ENCODE measurements at regions not wholly inside any gene's neighbourhood (a gene's known extent, or its start where the extent isn't known, plus 50 kb on each side); places are given as distances from the start of the nearest gene placed in this dataset.

DNA sequence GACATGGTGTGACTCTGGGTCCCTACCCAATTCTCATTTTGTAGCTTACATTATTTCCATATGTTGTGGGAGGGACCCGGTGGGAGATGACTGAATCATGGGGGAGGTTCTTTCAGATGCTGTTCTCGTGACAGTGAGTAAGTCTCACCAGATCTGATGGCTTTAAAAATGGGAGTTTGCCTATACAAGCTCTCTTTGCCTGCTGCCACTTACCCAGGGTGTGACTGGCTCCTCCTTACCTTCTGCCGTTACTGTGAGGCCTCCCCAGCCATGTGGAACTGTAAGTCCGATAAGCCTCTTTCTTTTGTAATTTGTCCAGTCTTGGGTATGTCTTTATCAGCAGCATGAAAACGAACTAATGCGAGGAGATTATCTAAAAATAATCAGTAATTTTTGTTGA is 1683.2 kb upstream of the SLC39A10 start:
- no peaks in the 10 kb centered on the region for H3K4me1 Mint-ChIP-seq (ENCODE audit: insufficient read depth, unreplicated experiment)
- DNase-seq (ENCODE audit: unreplicated experiment): no peak
- no peaks in the 10 kb centered on the region for H3K27me3 Mint-ChIP-seq (ENCODE audit: insufficient read depth, unreplicated experiment)
- ChIA-PET CTCF (interaction anchor here (1.9 kb wide), 1 partner anchor 10 kb away, joined by 9 read pairs; no protein-coding TSS in a partner anchor), POLR2A (interaction anchor here (1.3 kb wide), 1 partner anchor 10 kb away, joined by 4 read pairs; no protein-coding TSS in a partner anchor)
- BruUV-seq (replicated peaks): no TSS peak
- H3K27ac Mint-ChIP-seq (ENCODE audit: low read depth, unreplicated experiment): no peak overlapping the region
- no peaks in the 10 kb centered on the region for H3K36me3 Mint-ChIP-seq (ENCODE audit: insufficient read depth, unreplicated experiment)
- H3K4me3 Mint-ChIP-seq (ENCODE audit: unreplicated experiment): no peak overlapping the region
- H3K9me3 Mint-ChIP-seq (ENCODE audit: unreplicated experiment): peaks cover 7% of the 10 kb centered on the region
- TF ChIP-seq, protein P1, sequence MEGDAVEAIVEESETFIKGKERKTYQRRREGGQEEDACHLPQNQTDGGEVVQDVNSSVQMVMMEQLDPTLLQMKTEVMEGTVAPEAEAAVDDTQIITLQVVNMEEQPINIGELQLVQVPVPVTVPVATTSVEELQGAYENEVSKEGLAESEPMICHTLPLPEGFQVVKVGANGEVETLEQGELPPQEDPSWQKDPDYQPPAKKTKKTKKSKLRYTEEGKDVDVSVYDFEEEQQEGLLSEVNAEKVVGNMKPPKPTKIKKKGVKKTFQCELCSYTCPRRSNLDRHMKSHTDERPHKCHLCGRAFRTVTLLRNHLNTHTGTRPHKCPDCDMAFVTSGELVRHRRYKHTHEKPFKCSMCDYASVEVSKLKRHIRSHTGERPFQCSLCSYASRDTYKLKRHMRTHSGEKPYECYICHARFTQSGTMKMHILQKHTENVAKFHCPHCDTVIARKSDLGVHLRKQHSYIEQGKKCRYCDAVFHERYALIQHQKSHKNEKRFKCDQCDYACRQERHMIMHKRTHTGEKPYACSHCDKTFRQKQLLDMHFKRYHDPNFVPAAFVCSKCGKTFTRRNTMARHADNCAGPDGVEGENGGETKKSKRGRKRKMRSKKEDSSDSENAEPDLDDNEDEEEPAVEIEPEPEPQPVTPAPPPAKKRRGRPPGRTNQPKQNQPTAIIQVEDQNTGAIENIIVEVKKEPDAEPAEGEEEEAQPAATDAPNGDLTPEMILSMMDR (IDR thresholded peaks at IDR 0.05; ENCODE audit: unreplicated experiment): no peak
- intact Hi-C loops (cut with micrococcal nuclease): no loop called here

DNA sequence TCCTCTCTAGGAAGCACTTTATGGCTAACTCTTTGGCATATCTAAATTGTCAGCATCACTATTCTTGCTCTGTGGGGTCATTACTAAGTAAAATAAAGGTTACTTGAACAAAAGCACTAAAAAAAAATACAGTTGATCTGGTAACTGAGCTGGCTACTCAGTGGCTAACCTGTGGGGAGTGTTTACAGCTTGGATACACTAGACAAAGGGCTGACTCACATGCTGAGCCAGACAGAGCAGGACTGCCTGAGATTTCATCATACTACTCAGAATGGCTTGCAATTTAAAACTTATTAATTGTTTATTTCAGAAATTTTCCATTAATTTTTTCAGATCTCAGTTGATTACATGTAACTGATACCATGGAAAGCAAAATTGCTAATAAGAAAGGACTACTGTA is 1690.4 kb upstream of the SLC39A10 start:
- Mint-ChIP-seq H3K27me3 (ENCODE audit: insufficient read depth, unreplicated experiment) (no peaks in the 10 kb centered on the region), H3K27ac (ENCODE audit: low read depth, unreplicated experiment) (peak overlapping the region; percentile 40), H3K9me3 (ENCODE audit: unreplicated experiment) (peaks cover 7% of the 10 kb centered on the region), H3K4me1 (ENCODE audit: insufficient read depth, unreplicated experiment) (no peaks in the 10 kb centered on the region), H3K4me3 (ENCODE audit: unreplicated experiment) (no peak overlapping the region), H3K36me3 (ENCODE audit: insufficient read depth, unreplicated experiment) (no peaks in the 10 kb centered on the region)
- intact Hi-C loops (cut with micrococcal nuclease): loop anchor here (5.0 to 10.0 kb wide), 2 partner anchors 1222 to 1351 kb away; no protein-coding TSS in a partner anchor
- TF ChIP-seq, protein P1 (IDR thresholded peaks at IDR 0.05; ENCODE audit: unreplicated experiment): no peak
- CTCF ChIA-PET: interaction anchor here (0.6 kb wide), 1 partner anchor 1959 kb away, joined by 3 read pairs; no protein-coding TSS in a partner anchor
- BruUV-seq (replicated peaks): no TSS peak
- peak; percentile 79 for DNase-seq (ENCODE audit: unreplicated experiment)
- POLR2A ChIA-PET: interaction anchor here (1.2 kb wide), 1 partner anchor 13 kb away, joined by 3 read pairs; no protein-coding TSS in a partner anchor

DNA sequence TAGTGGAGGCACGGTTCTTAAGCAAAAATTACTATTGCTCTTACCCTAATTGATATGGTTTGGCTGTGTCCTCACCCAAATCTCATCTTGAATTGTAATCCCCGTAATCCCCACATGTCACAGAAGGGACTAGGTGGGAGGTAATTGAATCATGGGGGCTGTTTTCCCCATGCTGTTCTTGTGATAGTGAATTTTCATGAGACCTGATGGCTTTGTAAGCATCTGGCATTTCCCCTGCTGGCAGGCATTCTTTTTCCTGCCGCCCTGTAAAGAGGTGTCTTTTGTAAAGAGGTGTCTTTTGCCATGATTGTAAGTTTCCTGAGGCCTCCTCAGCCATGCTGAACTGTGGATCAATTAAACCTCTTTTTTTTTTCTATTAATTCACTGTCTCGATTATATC is 1691.8 kb upstream of the SLC39A10 start:
- BruUV-seq (replicated peaks): no TSS peak
- CTCF ChIA-PET: interaction anchor here (0.6 to 3.7 kb wide), 4 partner anchors 270 to 1222 kb away, joined by 3 to 19 read pairs (median 4); no protein-coding TSS in a partner anchor
- H3K4me1 Mint-ChIP-seq (ENCODE audit: insufficient read depth, unreplicated experiment): no peaks in the 10 kb centered on the region
- TF ChIP-seq, protein P1 (IDR thresholded peaks at IDR 0.05; ENCODE audit: unreplicated experiment): no peak
- H3K4me3 Mint-ChIP-seq (ENCODE audit: unreplicated experiment): no peak overlapping the region
- no peak overlapping the region for H3K27ac Mint-ChIP-seq (ENCODE audit: low read depth, unreplicated experiment)
- peaks cover 7% of the 10 kb centered on the region for H3K9me3 Mint-ChIP-seq (ENCODE audit: unreplicated experiment)
- intact Hi-C loops (cut with micrococcal nuclease): loop anchor here (5.0 to 10.0 kb wide), 2 partner anchors 1220 to 1352 kb away; no protein-coding TSS in a partner anchor
- DNase-seq (ENCODE audit: unreplicated experiment): no peak
- no peaks in the 10 kb centered on the region for H3K36me3 Mint-ChIP-seq (ENCODE audit: insufficient read depth, unreplicated experiment)
- H3K27me3 Mint-ChIP-seq (ENCODE audit: insufficient read depth, unreplicated experiment): no peaks in the 10 kb centered on the region
- POLR2A ChIA-PET: no interaction called here

DNA sequence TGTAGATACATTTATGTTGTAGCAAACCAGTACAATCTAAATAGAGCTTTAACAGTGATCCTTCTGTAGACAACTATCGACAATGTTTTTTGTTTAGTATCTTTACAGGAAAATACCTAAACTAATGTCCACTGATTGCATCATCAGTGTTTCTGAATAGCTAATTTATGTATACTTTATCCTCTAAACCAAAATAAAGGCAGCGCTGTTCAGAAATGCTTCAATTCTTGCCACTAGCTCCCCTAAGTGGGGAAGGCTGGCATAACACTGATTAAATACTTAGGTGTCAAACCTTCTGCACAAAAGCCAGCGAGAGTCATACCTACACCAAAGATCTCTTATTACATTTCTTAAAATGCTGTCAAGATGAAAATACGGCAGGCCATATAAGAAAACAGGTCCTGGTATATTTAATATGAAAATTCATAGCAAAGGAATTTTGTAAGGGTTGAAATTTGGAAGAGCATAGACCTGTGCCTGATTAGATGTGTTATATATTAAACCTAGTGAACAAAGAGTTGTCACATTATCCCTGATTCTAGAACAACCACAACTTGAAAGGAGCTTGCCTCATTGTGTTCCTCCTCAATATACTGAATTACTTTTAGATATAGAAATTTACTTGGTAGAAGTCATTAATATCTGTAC is 1693.4 kb upstream of the SLC39A10 start:
- H3K9me3 Mint-ChIP-seq (ENCODE audit: unreplicated experiment): no peaks in the 10 kb centered on the region
- H3K4me3 Mint-ChIP-seq (ENCODE audit: unreplicated experiment): no peak overlapping the region
- intact Hi-C loops (cut with micrococcal nuclease): loop anchor here (1.0 to 10.0 kb wide), 3 partner anchors 268 to 1219 kb away; no protein-coding TSS in a partner anchor
- DNase-seq (ENCODE audit: unreplicated experiment): peak; percentile 71
- ChIA-PET POLR2A (no interaction called here), CTCF (interaction anchor here (0.6 to 3.7 kb wide), 26 partner anchors 9 to 1877 kb away, joined by 3 to 19 read pairs (median 4); no protein-coding TSS in a partner anchor)
- BruUV-seq (replicated peaks): no TSS peak
- H3K36me3 Mint-ChIP-seq (ENCODE audit: insufficient read depth, unreplicated experiment): no peaks in the 10 kb centered on the region
- H3K27ac Mint-ChIP-seq (ENCODE audit: low read depth, unreplicated experiment): peak overlapping the region; percentile 69
- H3K4me1 Mint-ChIP-seq (ENCODE audit: insufficient read depth, unreplicated experiment): no peaks in the 10 kb centered on the region
- TF ChIP-seq, protein P1 (IDR thresholded peaks at IDR 0.05; ENCODE audit: unreplicated experiment): peak; percentile 61
- H3K27me3 Mint-ChIP-seq (ENCODE audit: insufficient read depth, unreplicated experiment): no peaks in the 10 kb centered on the region
